Hepatocyte (in vitro differentiated cells): ENCODE measurements at regions not wholly inside any gene's neighbourhood (a gene's known extent, or its start where the extent isn't known, plus 50 kb on each side); places are given as distances from the start of the nearest gene placed in this dataset.
A peak's percentile ranks its signal among the peaks of the same experiment; 100 is the strongest.
"Not testable (repeated sequence)": the region's sequence is repeated elsewhere in the genome, so short reads cannot be mapped to it uniquely, and the experiment has no call there.

Experiments used
- DNase-seq: peaks from one replicate; pipeline ENCODE4 v3.0.0-alpha.2; 2016; ENCODE audit warnings: low spot score
- H2AFZ ChIP-seq: fragments of 200-600 bp; sonication (generic); 2 replicates; pipeline ENCODE4 v1.6.0; 2016; ENCODE audit warnings: antibody characterized with exemption, mild to moderate bottlenecking
- H3K27ac ChIP-seq: fragments of 200-600 bp; sonication (generic); 2 replicates; pipeline ENCODE4 v1.5.1; 2016; ENCODE audit warnings: mild to moderate bottlenecking
- H3K27me3 ChIP-seq: fragments of 200-600 bp; sonication (generic); 2 replicates; pipeline ENCODE4 v1.6.1; 2016
- H3K36me3 ChIP-seq: fragments of 200-600 bp; sonication (generic); replicated peaks from 2 replicates; pipeline ENCODE4 v1.5.1; 2016; ENCODE audit warnings: low read depth; ENCODE audit not compliant: insufficient read depth
- H3K4me1 ChIP-seq: fragments of 200-600 bp; sonication (generic); 2 replicates; pipeline ENCODE4 v1.5.1; 2016; ENCODE audit warnings: mild to moderate bottlenecking, moderate library complexity; ENCODE audit not compliant: insufficient read depth
- H3K4me2 ChIP-seq: fragments of 200-600 bp; sonication (generic); 2 replicates; pipeline ENCODE4 v1.6.0; 2016
- H3K4me3 ChIP-seq: fragments of 200-600 bp; sonication (generic); 2 replicates; pipeline ENCODE4 v1.5.1; 2016; ENCODE audit warnings: mild to moderate bottlenecking
- H3K79me2 ChIP-seq: fragments of 200-600 bp; sonication (generic); 2 replicates; pipeline ENCODE4 v1.6.0; 2017; ENCODE audit warnings: mild to moderate bottlenecking
- H3K9me2 ChIP-seq: fragments of 200-600 bp; sonication (generic); replicated peaks from 2 replicates; pipeline ENCODE4 v1.6.0; 2017; ENCODE audit warnings: mild to moderate bottlenecking; ENCODE audit not compliant: insufficient read depth
- H3K9me3 ChIP-seq: fragments of 200-600 bp; sonication (generic); 2 replicates; pipeline ENCODE4 v1.5.1; 2016; ENCODE audit warnings: low read depth, mild to moderate bottlenecking
- H4K20me1 ChIP-seq: fragments of 200-600 bp; sonication (generic); 2 replicates; pipeline ENCODE4 v1.6.0; 2016; ENCODE audit warnings: mild to moderate bottlenecking; ENCODE audit not compliant: insufficient read depth, poor library complexity, severe bottlenecking
- CTCF ChIP-seq: fragments of 200-600 bp; sonication (generic); IDR thresholded peaks from 2 replicates; pipeline ENCODE4 v1.5.1; 2016; ENCODE audit warnings: antibody characterized with exemption, mild to moderate bottlenecking; ENCODE audit not compliant: poor library complexity
- EZH2 ChIP-seq: fragments of 200-600 bp; sonication (generic); IDR thresholded peaks from 2 replicates; pipeline ENCODE4 v1.6.1; 2016; ENCODE audit warnings: antibody characterized with exemption, mild to moderate bottlenecking, borderline replicate concordance
- EZH2phosphoT487 ChIP-seq: fragments of 200-600 bp; sonication (generic); IDR thresholded peaks from one replicate; pipeline ENCODE4 v1.6.1; 2018; ENCODE audit warnings: antibody characterized with exemption, mild to moderate bottlenecking, low read depth, moderate library complexity; ENCODE audit not compliant: unreplicated experiment, severe bottlenecking
- WGBS: methylation state at CpG from one replicate; pipeline ENCODE4 v1.1.6; 2016; ENCODE audit warnings: low lambda C conversion rate; ENCODE audit errors: missing lambda C conversion rate; 5-methylcytosine and 5-hydroxymethylcytosine counted together

- not testable (repeated sequence) for H3K79me2 ChIP-seq, H3K4me1 ChIP-seq, H3K27ac ChIP-seq, H4K20me1 ChIP-seq, H3K36me3 ChIP-seq, H3K9me2 ChIP-seq, DNase-seq, H2AFZ ChIP-seq, H3K9me3 ChIP-seq, H3K27me3 ChIP-seq, H3K4me2 ChIP-seq, H3K4me3 ChIP-seq
Observed at GRCh38 chr4:82301390-82301789, 72.4 kb downstream of the HNRNPD start.

- Histone ChIP-seq H3K4me1 (no peaks in the 10 kb centered on the region), H4K20me1 (no peaks in the 10 kb centered on the region), H2AFZ (no peak overlapping the region), H3K27ac (no peak overlapping the region), H3K27me3 (no peaks in the 10 kb centered on the region), H3K9me2 (no peaks in the 10 kb centered on the region), H3K4me3 (no peak overlapping the region), H3K36me3 (no peaks in the 10 kb centered on the region), H3K79me2 (no peaks in the 10 kb centered on the region), H3K9me3 (no peaks in the 10 kb centered on the region), H3K4me2 (no peak overlapping the region)
- TF ChIP-seq EZH2: no peak
- no peak for TF ChIP-seq EZH2phosphoT487
- TF ChIP-seq CTCF: no peak
- DNase-seq: no peak
- WGBS: 92% methylated on average over 2 of the region's 2 CpGs
Observed at GRCh38 chr4:82293304-82293703, 80.5 kb downstream of the HNRNPD start.

GRCh38 chr4:82287720-82288119, 86.1 kb downstream of the HNRNPD start:
- Histone ChIP-seq H3K36me3 (no peaks in the 10 kb centered on the region), H2AFZ (no peak overlapping the region), H3K4me1 (peaks cover 5% of the 10 kb centered on the region), H3K27ac (no peak overlapping the region), H3K4me2 (no peak overlapping the region), H3K9me3 (no peaks in the 10 kb centered on the region), H3K4me3 (no peak overlapping the region), H3K9me2 (no peaks in the 10 kb centered on the region), H3K27me3 (no peaks in the 10 kb centered on the region), H4K20me1 (no peaks in the 10 kb centered on the region), H3K79me2 (no peaks in the 10 kb centered on the region)
- TF ChIP-seq EZH2: no peak
- TF ChIP-seq EZH2phosphoT487: no peak
- TF ChIP-seq CTCF: no peak
- DNase-seq: peak; percentile 37
- 66% methylated on average over 5 of the region's 5 CpGs for WGBS

- peak; percentile 99 for DNase-seq
- peak overlapping the region; percentile 20 for H3K4me3 ChIP-seq
- H3K27me3 ChIP-seq: no peaks in the 10 kb centered on the region
- no peaks in the 10 kb centered on the region for H3K79me2 ChIP-seq
- peaks cover 10% of the 10 kb centered on the region for H3K4me1 ChIP-seq
- H3K9me3 ChIP-seq: no peaks in the 10 kb centered on the region
- peak overlapping the region; percentile 82 for H3K4me2 ChIP-seq
- no peaks in the 10 kb centered on the region for H3K36me3 ChIP-seq
- 4% methylated on average over 50 of the region's 61 CpGs for WGBS
- H2AFZ ChIP-seq: peak overlapping the region; percentile 38
- TF ChIP-seq EZH2phosphoT487 (no peak), CTCF (peak; percentile 100)
- H3K9me2 ChIP-seq: no peaks in the 10 kb centered on the region
- no peaks in the 10 kb centered on the region for H4K20me1 ChIP-seq
- peak overlapping the region; percentile 1 for H3K27ac ChIP-seq
Observed at GRCh38 chr4:82284858-82285805, 88.7 kb downstream of the HNRNPD start.
